ENCODE measurements at regions not wholly inside any gene's neighbourhood (a gene's known extent, or its start where the extent isn't known, plus 50 kb on each side); places are given as distances from the start of the nearest gene placed in this dataset.

DNA sequence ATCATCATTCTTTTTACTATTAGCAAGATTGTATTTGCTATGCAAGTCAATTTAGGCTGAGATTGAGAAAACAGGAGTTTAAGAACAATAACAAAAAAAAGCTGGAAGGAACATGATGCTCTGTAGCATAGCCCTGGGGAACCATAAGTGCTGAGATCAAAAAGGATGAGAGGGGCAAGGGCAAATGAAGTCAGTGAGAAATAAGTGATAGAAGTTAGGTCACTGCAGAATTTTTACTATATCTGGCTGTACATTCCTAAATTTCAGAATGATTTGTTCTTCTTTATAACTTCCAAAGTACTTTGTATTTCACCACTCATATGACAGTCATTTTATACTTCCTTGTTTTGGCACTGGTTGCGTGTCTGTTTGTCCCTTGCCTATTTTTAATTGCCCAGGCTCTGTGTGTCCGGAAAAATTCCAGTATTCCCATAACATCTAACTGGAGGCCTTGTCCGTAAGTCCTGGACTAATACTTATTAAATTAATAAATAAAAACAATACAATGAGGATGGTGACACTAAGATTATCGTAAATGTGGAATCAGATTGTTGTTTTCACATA, 444.7 kb downstream of the TENT5A start:
- Histone ChIP-seq H3F3A (ENCODE audit: insufficient read depth, low read length, poor library complexity, severe bottlenecking) (no peaks in the 10 kb centered on the region), H3K9me2 (ENCODE audit: insufficient read depth, low read length) (no peaks in the 10 kb centered on the region), H3K36me3 (ENCODE audit: insufficient read depth, low read length) (no peaks in the 10 kb centered on the region), H3K27ac (ENCODE audit: low read length) (no peak overlapping the region), H4K20me1 (ENCODE audit: insufficient read depth) (no peaks in the 10 kb centered on the region), H3K27me3 (ENCODE audit: insufficient read depth, low read depth, low read length) (no peaks in the 10 kb centered on the region), H3K9me3 (ENCODE audit: low read length) (no peaks in the 10 kb centered on the region), H3K79me2 (replicated peaks; ENCODE audit: insufficient read depth, low read length) (no peaks in the 10 kb centered on the region), H3K4me2 (ENCODE audit: low read length) (no peak overlapping the region), H3K4me3 (ENCODE audit: low read length) (no peak overlapping the region), H3K9ac (ENCODE audit: low read length) (no peak overlapping the region), H2AFZ (ENCODE audit: low read depth, low read length) (no peak overlapping the region)
- TF ChIP-seq TAF1 (IDR thresholded peaks at IDR 0.05; ENCODE audit: low read depth): no peak
- TF ChIP-seq, protein P1, sequence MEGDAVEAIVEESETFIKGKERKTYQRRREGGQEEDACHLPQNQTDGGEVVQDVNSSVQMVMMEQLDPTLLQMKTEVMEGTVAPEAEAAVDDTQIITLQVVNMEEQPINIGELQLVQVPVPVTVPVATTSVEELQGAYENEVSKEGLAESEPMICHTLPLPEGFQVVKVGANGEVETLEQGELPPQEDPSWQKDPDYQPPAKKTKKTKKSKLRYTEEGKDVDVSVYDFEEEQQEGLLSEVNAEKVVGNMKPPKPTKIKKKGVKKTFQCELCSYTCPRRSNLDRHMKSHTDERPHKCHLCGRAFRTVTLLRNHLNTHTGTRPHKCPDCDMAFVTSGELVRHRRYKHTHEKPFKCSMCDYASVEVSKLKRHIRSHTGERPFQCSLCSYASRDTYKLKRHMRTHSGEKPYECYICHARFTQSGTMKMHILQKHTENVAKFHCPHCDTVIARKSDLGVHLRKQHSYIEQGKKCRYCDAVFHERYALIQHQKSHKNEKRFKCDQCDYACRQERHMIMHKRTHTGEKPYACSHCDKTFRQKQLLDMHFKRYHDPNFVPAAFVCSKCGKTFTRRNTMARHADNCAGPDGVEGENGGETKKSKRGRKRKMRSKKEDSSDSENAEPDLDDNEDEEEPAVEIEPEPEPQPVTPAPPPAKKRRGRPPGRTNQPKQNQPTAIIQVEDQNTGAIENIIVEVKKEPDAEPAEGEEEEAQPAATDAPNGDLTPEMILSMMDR (IDR thresholded peaks at IDR 0.05; ENCODE audit: poor library complexity, severe bottlenecking): no peak
- TF ChIP-seq, protein P2, sequence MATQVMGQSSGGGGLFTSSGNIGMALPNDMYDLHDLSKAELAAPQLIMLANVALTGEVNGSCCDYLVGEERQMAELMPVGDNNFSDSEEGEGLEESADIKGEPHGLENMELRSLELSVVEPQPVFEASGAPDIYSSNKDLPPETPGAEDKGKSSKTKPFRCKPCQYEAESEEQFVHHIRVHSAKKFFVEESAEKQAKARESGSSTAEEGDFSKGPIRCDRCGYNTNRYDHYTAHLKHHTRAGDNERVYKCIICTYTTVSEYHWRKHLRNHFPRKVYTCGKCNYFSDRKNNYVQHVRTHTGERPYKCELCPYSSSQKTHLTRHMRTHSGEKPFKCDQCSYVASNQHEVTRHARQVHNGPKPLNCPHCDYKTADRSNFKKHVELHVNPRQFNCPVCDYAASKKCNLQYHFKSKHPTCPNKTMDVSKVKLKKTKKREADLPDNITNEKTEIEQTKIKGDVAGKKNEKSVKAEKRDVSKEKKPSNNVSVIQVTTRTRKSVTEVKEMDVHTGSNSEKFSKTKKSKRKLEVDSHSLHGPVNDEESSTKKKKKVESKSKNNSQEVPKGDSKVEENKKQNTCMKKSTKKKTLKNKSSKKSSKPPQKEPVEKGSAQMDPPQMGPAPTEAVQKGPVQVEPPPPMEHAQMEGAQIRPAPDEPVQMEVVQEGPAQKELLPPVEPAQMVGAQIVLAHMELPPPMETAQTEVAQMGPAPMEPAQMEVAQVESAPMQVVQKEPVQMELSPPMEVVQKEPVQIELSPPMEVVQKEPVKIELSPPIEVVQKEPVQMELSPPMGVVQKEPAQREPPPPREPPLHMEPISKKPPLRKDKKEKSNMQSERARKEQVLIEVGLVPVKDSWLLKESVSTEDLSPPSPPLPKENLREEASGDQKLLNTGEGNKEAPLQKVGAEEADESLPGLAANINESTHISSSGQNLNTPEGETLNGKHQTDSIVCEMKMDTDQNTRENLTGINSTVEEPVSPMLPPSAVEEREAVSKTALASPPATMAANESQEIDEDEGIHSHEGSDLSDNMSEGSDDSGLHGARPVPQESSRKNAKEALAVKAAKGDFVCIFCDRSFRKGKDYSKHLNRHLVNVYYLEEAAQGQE (IDR thresholded peaks at IDR 0.05; ENCODE audit: borderline replicate concordance): no peak
- TF ChIP-seq MXI1 (conservative IDR thresholded peaks at IDR 0.05; ENCODE audit: poor library complexity, severe bottlenecking): no peak
- no peak for TF ChIP-seq POLR2AphosphoS5 (IDR thresholded peaks at IDR 0.05)
- no peak for TF ChIP-seq EP300 (conservative IDR thresholded peaks at IDR 0.05; ENCODE audit: poor library complexity, severe bottlenecking)
- TF ChIP-seq SMC3 (conservative IDR thresholded peaks at IDR 0.05; ENCODE audit: poor library complexity): no peak
- no peak for TF ChIP-seq RAD21 (conservative IDR thresholded peaks at IDR 0.05)
- TF ChIP-seq EZH2 (IDR thresholded peaks at IDR 0.05; ENCODE audit: borderline replicate concordance, insufficient read depth, low read length, poor library complexity, severe bottlenecking): no peak

DNA sequence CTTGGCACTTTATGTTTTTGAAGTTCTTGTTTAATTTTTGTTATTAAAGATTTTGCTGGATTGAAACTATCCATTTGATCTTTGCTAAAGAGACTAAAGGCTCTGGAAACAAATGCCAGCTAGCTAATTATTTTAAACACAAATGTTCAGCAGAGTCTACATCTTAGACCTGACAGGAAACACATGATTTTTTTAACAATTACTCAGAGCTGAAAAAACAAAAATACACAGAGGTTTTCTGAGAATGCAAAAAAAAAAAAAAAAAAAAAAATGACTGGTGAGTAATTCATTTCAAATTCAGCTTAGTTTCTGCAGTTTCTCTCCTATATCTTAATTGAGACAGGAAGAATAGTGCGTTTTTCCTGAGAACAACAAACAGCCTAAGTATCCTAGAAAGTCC, 448.0 kb downstream of the TENT5A start:
- no peaks in the 10 kb centered on the region for H3K36me3 ChIP-seq (ENCODE audit: insufficient read depth, low read length)
- no peak overlapping the region for H3K4me3 ChIP-seq (ENCODE audit: low read length)
- no peak overlapping the region for H3K9ac ChIP-seq (ENCODE audit: low read length)
- no peaks in the 10 kb centered on the region for H3K9me2 ChIP-seq (ENCODE audit: insufficient read depth, low read length)
- no peaks in the 10 kb centered on the region for H3K27me3 ChIP-seq (ENCODE audit: insufficient read depth, low read depth, low read length)
- H3F3A ChIP-seq (ENCODE audit: insufficient read depth, low read length, poor library complexity, severe bottlenecking): no peaks in the 10 kb centered on the region
- H3K27ac ChIP-seq (ENCODE audit: low read length): no peak overlapping the region
- H3K4me2 ChIP-seq (ENCODE audit: low read length): no peak overlapping the region
- H3K79me2 ChIP-seq (replicated peaks; ENCODE audit: insufficient read depth, low read length): no peaks in the 10 kb centered on the region
- TF ChIP-seq SMC3 (conservative IDR thresholded peaks at IDR 0.05; ENCODE audit: poor library complexity) (no peak), POLR2AphosphoS5 (IDR thresholded peaks at IDR 0.05) (no peak), RAD21 (conservative IDR thresholded peaks at IDR 0.05) (no peak), MXI1 (conservative IDR thresholded peaks at IDR 0.05; ENCODE audit: poor library complexity, severe bottlenecking) (no peak), EZH2 (IDR thresholded peaks at IDR 0.05; ENCODE audit: borderline replicate concordance, insufficient read depth, low read length, poor library complexity, severe bottlenecking) (no peak)
- TF ChIP-seq, protein P1 (IDR thresholded peaks at IDR 0.05; ENCODE audit: poor library complexity, severe bottlenecking): no peak
- no peaks in the 10 kb centered on the region for H4K20me1 ChIP-seq (ENCODE audit: insufficient read depth)
- H2AFZ ChIP-seq (ENCODE audit: low read depth, low read length): no peak overlapping the region
- no peaks in the 10 kb centered on the region for H3K9me3 ChIP-seq (ENCODE audit: low read length)
